ENCODE measurements at regions not wholly inside any gene's neighbourhood (a gene's known extent, or its start where the extent isn't known, plus 50 kb on each side); places are given as distances from the start of the nearest gene placed in this dataset.

DNA sequence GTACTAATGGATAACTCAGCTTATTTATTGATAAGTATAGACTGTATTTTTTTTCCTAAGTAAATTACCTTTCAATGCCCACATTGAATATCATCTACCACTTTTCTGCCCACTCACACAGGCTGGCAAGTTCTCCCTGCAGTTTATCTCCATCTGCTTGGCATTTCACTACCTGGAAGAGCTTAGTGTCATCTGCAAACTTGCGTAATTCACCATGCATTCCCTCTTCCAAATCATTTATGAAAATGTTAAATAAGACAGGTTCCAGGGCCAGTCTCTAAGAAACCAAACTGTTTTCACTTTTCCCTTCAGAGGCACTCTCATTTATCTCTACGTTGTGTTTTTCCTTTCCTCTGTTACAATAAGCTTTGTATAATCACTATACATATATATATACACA, 1076.6 kb downstream of the IGSF11 start:
- Histone ChIP-seq H3K4me1 (replicated peaks in 1 of 2; ENCODE audit: control insufficient read depth in 2 of 2, insufficient read depth in 2 of 2, low read length in 2 of 2) (no peaks in the 10 kb centered on the region), H3K36me3 (ENCODE audit: control insufficient read depth, insufficient read depth, low read length) (no peaks in the 10 kb centered on the region), H3K9me1 (ENCODE audit: control insufficient read depth, insufficient read depth, low read length) (no peaks in the 10 kb centered on the region), H3K9me3 (replicated peaks; ENCODE audit: control insufficient read depth, insufficient read depth, low read depth, low read length) (no peaks in the 10 kb centered on the region), H3K27me3 (ENCODE audit: control insufficient read depth in 2 of 2, insufficient read depth in 2 of 2, low read length in 2 of 2) (no peaks in the 10 kb centered on the region), H3K9ac (ENCODE audit: insufficient read depth in 1 of 2, low read depth in 2 of 2, low read length in 2 of 2) (no peak overlapping the region), H3K27ac (ENCODE audit: extremely low read depth, low read depth, low read length) (no peak overlapping the region), H3K4me3 (no peak overlapping the region), H2AFZ (ENCODE audit: low read depth, low read length) (no peak overlapping the region), H4K20me1 (replicated peaks; ENCODE audit: control insufficient read depth, insufficient read depth, low read length) (no peaks in the 10 kb centered on the region), H3K79me2 (ENCODE audit: control insufficient read depth, insufficient read depth, low read length) (no peaks in the 10 kb centered on the region), H3K4me2 (ENCODE audit: insufficient read depth, low read length) (no peak overlapping the region)
- no peak for FAIRE-seq
- POLR2A ChIA-PET = no interaction called here
- intact Hi-C loops (cut with micrococcal nuclease) (no loop called here), in situ Hi-C loops (cut with MboI) (no loop called here)
- no TSS peak for BruUV-seq (replicated peaks)
- CTCF ChIA-PET (ENCODE audit: low intra/inter-chr PET ratio) = no interaction called here
- no peak for DNase-seq (ENCODE audit: extremely low read depth in 1 of 4, low spot score in 3 of 4)
- ATAC-seq = no peak
- 0% methylated on average over 2 of the region's 2 CpGs for WGBS (ENCODE audit: insufficient coverage, low coverage, missing lambda C conversion rate)
- no peak for TF ChIP-seq CLOCK (CRISPR knock-in tag; IDR thresholded peaks at IDR 0.05; ENCODE audit: borderline replicate concordance)
- TF ChIP-seq BCLAF1 (IDR thresholded peaks at IDR 0.05; ENCODE audit: borderline replicate concordance in 1 of 2, control insufficient read depth in 1 of 2, low read depth in 2 of 2, low read length in 1 of 2) = no peak
- TF ChIP-seq HEY1 (CRISPR knock-in tag; IDR thresholded peaks at IDR 0.05; ENCODE audit: borderline replicate concordance) = no peak
- no peak for TF ChIP-seq HSF4 (CRISPR knock-in tag; IDR thresholded peaks at IDR 0.05; ENCODE audit: borderline replicate concordance)
- no peak for TF ChIP-seq NEUROD1 (IDR thresholded peaks at IDR 0.05; ENCODE audit: borderline replicate concordance, low read depth, low read length, partially characterized antibody)
- no peak for TF ChIP-seq GABPB2 (CRISPR knock-in tag; conservative IDR thresholded peaks at IDR 0.05)
- TF ChIP-seq CREB1 (IDR thresholded peaks at IDR 0.05) = no peak
- TF ChIP-seq CREB1 (CRISPR knock-in tag; IDR thresholded peaks at IDR 0.05) = no peak
- TF ChIP-seq, protein P1, sequence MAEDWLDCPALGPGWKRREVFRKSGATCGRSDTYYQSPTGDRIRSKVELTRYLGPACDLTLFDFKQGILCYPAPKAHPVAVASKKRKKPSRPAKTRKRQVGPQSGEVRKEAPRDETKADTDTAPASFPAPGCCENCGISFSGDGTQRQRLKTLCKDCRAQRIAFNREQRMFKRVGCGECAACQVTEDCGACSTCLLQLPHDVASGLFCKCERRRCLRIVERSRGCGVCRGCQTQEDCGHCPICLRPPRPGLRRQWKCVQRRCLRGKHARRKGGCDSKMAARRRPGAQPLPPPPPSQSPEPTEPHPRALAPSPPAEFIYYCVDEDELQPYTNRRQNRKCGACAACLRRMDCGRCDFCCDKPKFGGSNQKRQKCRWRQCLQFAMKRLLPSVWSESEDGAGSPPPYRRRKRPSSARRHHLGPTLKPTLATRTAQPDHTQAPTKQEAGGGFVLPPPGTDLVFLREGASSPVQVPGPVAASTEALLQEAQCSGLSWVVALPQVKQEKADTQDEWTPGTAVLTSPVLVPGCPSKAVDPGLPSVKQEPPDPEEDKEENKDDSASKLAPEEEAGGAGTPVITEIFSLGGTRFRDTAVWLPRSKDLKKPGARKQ (CRISPR knock-in tag; IDR thresholded peaks at IDR 0.05) = no peak
- TF ChIP-seq, protein P2, sequence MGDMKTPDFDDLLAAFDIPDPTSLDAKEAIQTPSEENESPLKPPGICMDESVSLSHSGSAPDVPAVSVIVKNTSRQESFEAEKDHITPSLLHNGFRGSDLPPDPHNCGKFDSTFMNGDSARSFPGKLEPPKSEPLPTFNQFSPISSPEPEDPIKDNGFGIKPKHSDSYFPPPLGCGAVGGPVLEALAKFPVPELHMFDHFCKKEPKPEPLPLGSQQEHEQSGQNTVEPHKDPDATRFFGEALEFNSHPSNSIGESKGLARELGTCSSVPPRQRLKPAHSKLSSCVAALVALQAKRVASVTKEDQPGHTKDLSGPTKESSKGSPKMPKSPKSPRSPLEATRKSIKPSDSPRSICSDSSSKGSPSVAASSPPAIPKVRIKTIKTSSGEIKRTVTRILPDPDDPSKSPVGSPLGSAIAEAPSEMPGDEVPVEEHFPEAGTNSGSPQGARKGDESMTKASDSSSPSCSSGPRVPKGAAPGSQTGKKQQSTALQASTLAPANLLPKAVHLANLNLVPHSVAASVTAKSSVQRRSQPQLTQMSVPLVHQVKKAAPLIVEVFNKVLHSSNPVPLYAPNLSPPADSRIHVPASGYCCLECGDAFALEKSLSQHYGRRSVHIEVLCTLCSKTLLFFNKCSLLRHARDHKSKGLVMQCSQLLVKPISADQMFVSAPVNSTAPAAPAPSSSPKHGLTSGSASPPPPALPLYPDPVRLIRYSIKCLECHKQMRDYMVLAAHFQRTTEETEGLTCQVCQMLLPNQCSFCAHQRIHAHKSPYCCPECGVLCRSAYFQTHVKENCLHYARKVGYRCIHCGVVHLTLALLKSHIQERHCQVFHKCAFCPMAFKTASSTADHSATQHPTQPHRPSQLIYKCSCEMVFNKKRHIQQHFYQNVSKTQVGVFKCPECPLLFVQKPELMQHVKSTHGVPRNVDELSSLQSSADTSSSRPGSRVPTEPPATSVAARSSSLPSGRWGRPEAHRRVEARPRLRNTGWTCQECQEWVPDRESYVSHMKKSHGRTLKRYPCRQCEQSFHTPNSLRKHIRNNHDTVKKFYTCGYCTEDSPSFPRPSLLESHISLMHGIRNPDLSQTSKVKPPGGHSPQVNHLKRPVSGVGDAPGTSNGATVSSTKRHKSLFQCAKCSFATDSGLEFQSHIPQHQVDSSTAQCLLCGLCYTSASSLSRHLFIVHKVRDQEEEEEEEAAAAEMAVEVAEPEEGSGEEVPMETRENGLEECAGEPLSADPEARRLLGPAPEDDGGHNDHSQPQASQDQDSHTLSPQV (IDR thresholded peaks at IDR 0.05) = no peak

Measured in K562 (cell line).